SU-DHL-6 (cell line): ENCODE measurements at regions not wholly inside any gene's neighbourhood (a gene's known extent, or its start where the extent isn't known, plus 50 kb on each side); places are given as distances from the start of the nearest gene placed in this dataset.

ENCODE experiments used
- EZH2phosphoT487 ChIP-seq: fragments of 200-600 bp; sonication (generic), shearing (Covaris generic); conservative IDR thresholded peaks from 2 replicates; pipeline ENCODE4 v1.6.1; 2018; ENCODE audit warnings: mild to moderate bottlenecking, antibody characterized with exemption, low read length, moderate library complexity, mixed read lengths
- TF ChIP-seq, protein P1 (sequence below): fragments of 200-600 bp; sonication (generic); IDR thresholded peaks from one replicate; pipeline ENCODE4 v1.5.1; 2017; ENCODE audit warnings: antibody characterized with exemption, mild to moderate bottlenecking, low read length, moderate library complexity; ENCODE audit not compliant: insufficient read depth, poor library complexity, severe bottlenecking

DNA sequence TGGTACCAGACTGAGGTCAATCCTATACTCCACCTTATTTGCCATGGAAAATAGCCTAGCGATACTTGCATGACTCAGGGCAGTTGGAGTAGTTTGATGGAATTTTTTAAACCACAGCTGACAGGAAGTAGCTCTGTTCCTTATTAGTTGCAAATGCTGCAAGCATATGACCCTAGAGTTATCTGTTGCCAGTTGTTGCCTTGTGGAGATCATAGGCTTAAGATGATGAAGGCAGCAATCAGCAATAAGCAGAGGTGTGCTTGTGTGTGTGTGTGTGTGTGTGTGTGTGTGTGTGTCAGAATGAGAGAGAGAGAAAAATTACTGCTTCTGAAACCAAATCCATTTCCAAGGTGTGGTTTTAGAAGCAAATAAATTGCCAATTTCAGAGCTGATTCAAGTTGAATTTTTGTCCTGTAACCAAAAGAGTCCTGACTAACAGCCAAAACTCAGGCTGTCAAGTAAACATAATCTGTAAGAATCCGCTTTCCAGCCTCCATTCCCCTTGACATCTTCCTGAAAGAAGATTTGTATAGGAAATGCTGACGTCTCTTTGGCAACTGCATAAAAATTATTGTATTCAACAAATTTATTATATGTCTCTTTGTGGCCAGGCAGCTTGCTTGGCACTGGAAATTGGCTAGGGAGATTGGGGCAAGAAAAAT, 141.2 kb downstream of the SERPINI1 start:
- TF ChIP-seq, protein P1, sequence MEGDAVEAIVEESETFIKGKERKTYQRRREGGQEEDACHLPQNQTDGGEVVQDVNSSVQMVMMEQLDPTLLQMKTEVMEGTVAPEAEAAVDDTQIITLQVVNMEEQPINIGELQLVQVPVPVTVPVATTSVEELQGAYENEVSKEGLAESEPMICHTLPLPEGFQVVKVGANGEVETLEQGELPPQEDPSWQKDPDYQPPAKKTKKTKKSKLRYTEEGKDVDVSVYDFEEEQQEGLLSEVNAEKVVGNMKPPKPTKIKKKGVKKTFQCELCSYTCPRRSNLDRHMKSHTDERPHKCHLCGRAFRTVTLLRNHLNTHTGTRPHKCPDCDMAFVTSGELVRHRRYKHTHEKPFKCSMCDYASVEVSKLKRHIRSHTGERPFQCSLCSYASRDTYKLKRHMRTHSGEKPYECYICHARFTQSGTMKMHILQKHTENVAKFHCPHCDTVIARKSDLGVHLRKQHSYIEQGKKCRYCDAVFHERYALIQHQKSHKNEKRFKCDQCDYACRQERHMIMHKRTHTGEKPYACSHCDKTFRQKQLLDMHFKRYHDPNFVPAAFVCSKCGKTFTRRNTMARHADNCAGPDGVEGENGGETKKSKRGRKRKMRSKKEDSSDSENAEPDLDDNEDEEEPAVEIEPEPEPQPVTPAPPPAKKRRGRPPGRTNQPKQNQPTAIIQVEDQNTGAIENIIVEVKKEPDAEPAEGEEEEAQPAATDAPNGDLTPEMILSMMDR: no peak
- TF ChIP-seq EZH2phosphoT487: no peak
